Adrenal gland (tissue), 5 donors: ENCODE measurements at regions not wholly inside any gene's neighbourhood (a gene's known extent, or its start where the extent isn't known, plus 50 kb on each side); places are given as distances from the start of the nearest gene placed in this dataset.

Experiments used
- CTCF ChIP-seq, 6 experiments: fragments of 450-650 bp in 4 of 6; fragments of 200-600 bp in 2 of 6; sonication (generic) in 1 of 6; IDR thresholded peaks; 1 replicate in 5 of 6; 2 replicates in 1 of 6; pipeline versions ENCODE4 v1.5.1 to v1.8.0; 2016 to 2021; ENCODE audit warnings: antibody characterized with exemption in 6 of 6, mild to moderate bottlenecking in 2 of 6, moderate library complexity in 1 of 6
- POLR2A ChIP-seq, 2 donors: fragments of 450-650 bp; IDR thresholded peaks; one replicate each; pipeline ENCODE4 v1.6.1; 2017; ENCODE audit warnings: antibody characterized with exemption in 2 of 2, mild to moderate bottlenecking in 2 of 2, moderate library complexity in 1 of 2
- donor health status: DM: no; HTN: no; CAD: no.

- TF ChIP-seq CTCF (IDR thresholded peaks at IDR 0.05) = no peak
- no peak for TF ChIP-seq POLR2A (IDR thresholded peaks at IDR 0.05)
Measured at GRCh38 chr3:124079912-124080276, 88.0 kb upstream of the ROPN1 start.
